K562 (cell line): ENCODE measurements at regions not wholly inside any gene's neighbourhood (a gene's known extent, or its start where the extent isn't known, plus 50 kb on each side); places are given as distances from the start of the nearest gene placed in this dataset.
"Not testable (repeated sequence)": the region's sequence is repeated elsewhere in the genome, so short reads cannot be mapped to it uniquely, and the experiment has no call there.

Experiments used
- ATAC-seq: fragments of 200-7000 bp; cut with Tn5 transposase; 3 replicates; pipeline ENCODE4 v1.9.1; 2020; ENCODE audit warnings: moderate library complexity
- BruUV-seq: library from RNA; stranded (reverse); fragments of 400-500 nt; replicated peaks from 2 replicates; lab custom pipeline; 2021; lab: Mats Ljungman, UMichigan
- CTCF ChIA-PET: fragments of 300-600 bp; formaldehyde crosslinking; extraction: SDS; loops from one replicate; lab custom pipeline; 2021; ENCODE audit warnings: low intra/inter-chr PET ratio; lab: Yijun Ruan, JAX
- POLR2A ChIA-PET: fragments of 300-600, 350-650 bp; sonication (Branson Sonifier 250); formaldehyde crosslinking; extraction: SDS; loops from one replicate; lab custom pipeline; 2021; ENCODE audit warnings: antibody characterized with exemption, inconsistent platforms; lab: Yijun Ruan, JAX
- DNase-seq, 4 experiments: peaks; one replicate each; pipeline versions ENCODE4 v3.0.0 to v3.0.0-alpha.2; 2011 to 2018; ENCODE audit warnings: low spot score in 3 of 4, mixed read lengths in 3 of 4; ENCODE audit errors: extremely low read depth in 1 of 4
- FAIRE-seq: peaks from 2 replicates; lab custom pipeline; 2011; peaks lifted over from hg19 to GRCh38; lab: Jason Lieb, UNC
- H2AFZ ChIP-seq: 2 replicates; pipeline ENCODE4 v1.6.0; 2011; ENCODE audit warnings: low read depth, low read length, control low read depth, inconsistent platforms
- H3K27ac ChIP-seq: fragments of 200-600 bp; 3 replicates; pipeline ENCODE4 v1.8.0; 2011; ENCODE audit warnings: low read depth, mild to moderate bottlenecking, control low read depth, inconsistent platforms, low read length, moderate library complexity, mixed read lengths; ENCODE audit errors: extremely low read depth
- H3K27me3 ChIP-seq, 2 experiments: fragments of 300-600 bp in 1 of 2; 2 replicates in 1 of 2; 3 replicates in 1 of 2; pipeline versions ENCODE4 v1.6.0 to v1.8.0; 2011; ENCODE audit warnings: inconsistent platforms in 2 of 2, low read length in 2 of 2, mild to moderate bottlenecking in 1 of 2, mixed read lengths in 1 of 2, moderate library complexity in 1 of 2; ENCODE audit not compliant: control insufficient read depth in 2 of 2, insufficient read depth in 2 of 2
- H3K36me3 ChIP-seq: fragments of 300-600 bp; 3 replicates; pipeline ENCODE4 v1.8.0; 2011; ENCODE audit warnings: mild to moderate bottlenecking, low read length, inconsistent platforms; ENCODE audit not compliant: control insufficient read depth, insufficient read depth
- H3K4me1 ChIP-seq, 2 experiments: fragments of 200-600 bp in 1 of 2; replicated peaks in 1 of 2; 2 replicates in 1 of 2; 3 replicates in 1 of 2; pipeline versions ENCODE4 v1.5.1 to v1.8.0; 2011; ENCODE audit warnings: inconsistent platforms in 2 of 2, low read length in 2 of 2, mild to moderate bottlenecking in 1 of 2, mixed read lengths in 1 of 2, moderate library complexity in 1 of 2; ENCODE audit not compliant: control insufficient read depth in 2 of 2, insufficient read depth in 2 of 2
- H3K4me2 ChIP-seq: 2 replicates; pipeline ENCODE4 v1.6.1; 2011; ENCODE audit warnings: low read length, control low read depth, inconsistent platforms, mixed read lengths; ENCODE audit not compliant: insufficient read depth
- H3K4me3 ChIP-seq: fragments of 200-600 bp; sonication (generic), shearing (Covaris generic); 2 replicates; pipeline ENCODE4 v1.5.1; 2016; ENCODE audit warnings: control low read depth, inconsistent platforms
- H3K79me2 ChIP-seq: fragments of 200-600 bp; 3 replicates; pipeline ENCODE4 v1.8.0; 2011; ENCODE audit warnings: low read length, inconsistent platforms; ENCODE audit not compliant: control insufficient read depth, insufficient read depth
- H3K9ac ChIP-seq, 2 experiments: 2 replicates each; pipeline versions ENCODE4 v1.6.0 to v1.6.1; 2011; ENCODE audit warnings: low read depth in 2 of 2, low read length in 2 of 2, control low read depth in 1 of 2, inconsistent platforms in 1 of 2, mild to moderate bottlenecking in 1 of 2, mixed read lengths in 1 of 2; ENCODE audit not compliant: insufficient read depth in 1 of 2
- H3K9me1 ChIP-seq: one replicate; pipeline ENCODE4 v1.6.0; 2011; ENCODE audit warnings: inconsistent platforms, mild to moderate bottlenecking, low read length, moderate library complexity; ENCODE audit not compliant: control insufficient read depth, insufficient read depth
- H3K9me3 ChIP-seq: replicated peaks from 2 replicates; pipeline ENCODE4 v1.5.1; 2011; ENCODE audit warnings: low read depth, low read length, inconsistent platforms; ENCODE audit not compliant: control insufficient read depth, insufficient read depth
- H4K20me1 ChIP-seq: replicated peaks from 2 replicates; pipeline ENCODE4 v1.6.1; 2011; ENCODE audit warnings: low read length, inconsistent platforms, mixed read lengths; ENCODE audit not compliant: control insufficient read depth, insufficient read depth
- WGBS: fragments of 100-300 bp; shearing (Covaris generic); methylation state at CpG from one replicate; pipeline ENCODE4 v1.1.6; 2016; ENCODE audit warnings: low coverage, mixed read lengths; ENCODE audit not compliant: insufficient coverage; ENCODE audit errors: missing lambda C conversion rate; 5-methylcytosine and 5-hydroxymethylcytosine counted together
- in situ Hi-C: fragments of 300-500 bp; cut with MboI; formaldehyde crosslinking; loops from 4 replicates; pipeline ENCODE4 v1.15.0; 2018; ENCODE audit warnings: inconsistent platforms, mixed read lengths
- intact Hi-C: fragments of 100-400 bp; cut with micrococcal nuclease; formaldehyde crosslinking; loops from 2 replicates; pipeline ENCODE4 v1.14.2; 2022

GRCh38 chrY:18866887-18867551 is 93.5 kb upstream of the HSFY2 start:
- CTCF ChIA-PET, BruUV-seq, FAIRE-seq, H3K36me3 ChIP-seq, H3K9me3 ChIP-seq, H3K9me1 ChIP-seq, DNase-seq, H3K4me3 ChIP-seq, H3K9ac ChIP-seq, H3K27me3 ChIP-seq, intact Hi-C loops, H3K79me2 ChIP-seq, H3K4me2 ChIP-seq, H4K20me1 ChIP-seq, in situ Hi-C loops, H3K4me1 ChIP-seq, H3K27ac ChIP-seq, H2AFZ ChIP-seq, POLR2A ChIA-PET, ATAC-seq: not testable (repeated sequence)
- WGBS: no CpG with 5 or more reads among the region's 3 CpGs

DNA sequence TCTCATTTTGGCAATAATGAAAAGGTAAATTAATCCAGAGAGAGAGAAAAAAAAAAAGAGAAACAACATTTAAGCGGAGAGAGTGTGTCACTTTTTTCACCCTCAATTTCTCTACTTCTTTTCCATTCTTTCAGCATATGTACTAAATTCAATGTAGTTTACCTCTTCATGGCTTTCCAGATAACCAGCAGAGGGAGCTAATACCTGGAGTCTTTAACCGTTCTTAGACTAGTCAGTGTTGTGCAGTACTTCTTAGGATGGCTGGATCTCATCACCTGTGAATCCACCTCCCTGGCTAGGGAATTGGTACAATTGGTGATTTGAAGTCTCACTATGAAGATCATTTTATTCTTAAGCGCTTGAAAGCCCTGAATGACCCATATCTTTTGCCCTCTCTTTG is 87.3 kb upstream of the HSFY2 start:
- H3K4me1 ChIP-seq, BruUV-seq, H3K36me3 ChIP-seq, H3K27me3 ChIP-seq, H3K9me3 ChIP-seq, H3K4me2 ChIP-seq, DNase-seq, H4K20me1 ChIP-seq, intact Hi-C loops, in situ Hi-C loops, H3K4me3 ChIP-seq, H2AFZ ChIP-seq, H3K9ac ChIP-seq, POLR2A ChIA-PET, FAIRE-seq, H3K79me2 ChIP-seq, CTCF ChIA-PET, H3K27ac ChIP-seq, ATAC-seq, H3K9me1 ChIP-seq: not testable (repeated sequence)
- no CpG with 5 or more reads among the region's 3 CpGs for WGBS

- H3K4me3 ChIP-seq, intact Hi-C loops, in situ Hi-C loops, H3K9me3 ChIP-seq, ATAC-seq, H3K9ac ChIP-seq, CTCF ChIA-PET, H2AFZ ChIP-seq, H3K36me3 ChIP-seq, H3K9me1 ChIP-seq, BruUV-seq, H3K27me3 ChIP-seq, H3K4me1 ChIP-seq, H3K4me2 ChIP-seq, H3K27ac ChIP-seq, H4K20me1 ChIP-seq, POLR2A ChIA-PET, H3K79me2 ChIP-seq, DNase-seq, FAIRE-seq: not testable (repeated sequence)
- WGBS: no CpG with 5 or more reads among the region's 2 CpGs
Observed at GRCh38 chrY:18858484-18859191, 85.1 kb upstream of the HSFY2 start.

- H3K4me3 ChIP-seq, H3K4me2 ChIP-seq, FAIRE-seq, H3K4me1 ChIP-seq, H3K27me3 ChIP-seq, CTCF ChIA-PET, H4K20me1 ChIP-seq, POLR2A ChIA-PET, H3K79me2 ChIP-seq, H3K36me3 ChIP-seq, intact Hi-C loops, H2AFZ ChIP-seq, H3K27ac ChIP-seq, H3K9me1 ChIP-seq, H3K9ac ChIP-seq, in situ Hi-C loops, BruUV-seq, DNase-seq, H3K9me3 ChIP-seq, ATAC-seq: not testable (repeated sequence)
- WGBS: no CpG with 5 or more reads among the region's 2 CpGs
Observed at GRCh38 chrY:18855184-18855583, 81.6 kb upstream of the HSFY2 start.
